Uterus (tissue), 3 donors: ENCODE measurements at regions not wholly inside any gene's neighbourhood (a gene's known extent, or its start where the extent isn't known, plus 50 kb on each side); places are given as distances from the start of the nearest gene placed in this dataset.

Experiments
- DNase-seq, 2 donors: peaks; one replicate each; pipeline ENCODE4 v3.0.0-alpha.2; 2019 to 2020
- H3K27ac ChIP-seq, 2 donors: fragments of 200-600 bp; sonication (generic); 1 replicate in 1 of 2; 2 replicates in 1 of 2; pipeline ENCODE4 v1.5.1; 2016 to 2018
- H3K27me3 ChIP-seq, 2 donors: fragments of 200-600 bp; sonication (generic); one replicate each; pipeline ENCODE4 v1.5.1; 2018 to 2019; ENCODE audit warnings: control low read depth in 1 of 2
- H3K36me3 ChIP-seq, 2 donors: fragments of 200-600 bp; sonication (generic); one replicate each; pipeline ENCODE4 v1.5.1; 2019; ENCODE audit warnings: control low read depth in 1 of 2
- H3K4me1 ChIP-seq, 2 donors: fragments of 200-600 bp; sonication (generic); one replicate each; pipeline ENCODE4 v1.5.1; 2018 to 2019; ENCODE audit warnings: control low read depth in 1 of 2
- H3K4me3 ChIP-seq, 2 donors: fragments of 200-600 bp; sonication (generic); 1 replicate in 1 of 2; 2 replicates in 1 of 2; pipeline ENCODE4 v1.5.1; 2018 to 2019; ENCODE audit warnings: mild to moderate bottlenecking in 1 of 2
- H3K9me3 ChIP-seq, 2 donors: fragments of 200-600 bp; sonication (generic); one replicate each; pipeline ENCODE4 v1.5.1; 2019; ENCODE audit warnings: control low read depth in 1 of 2
- CTCF ChIP-seq, 4 experiments: fragments of 200-600 bp in 2 of 4; fragments of 450-650 bp in 2 of 4; sonication (generic) in 2 of 4; IDR thresholded peaks; one replicate each; pipeline ENCODE4 v1.5.1; 2016 to 2019; ENCODE audit warnings: antibody characterized with exemption in 4 of 4, mild to moderate bottlenecking in 2 of 4, moderate library complexity in 1 of 4
- POLR2A ChIP-seq, 2 donors: fragments of 450-650 bp; IDR thresholded peaks; one replicate each; pipeline ENCODE4 v1.6.1; 2016; ENCODE audit warnings: antibody characterized with exemption in 2 of 2, mild to moderate bottlenecking in 1 of 2, moderate library complexity in 1 of 2
- intact Hi-C: fragments of 100-400 bp; cut with DNase I; formaldehyde crosslinking; loops from one replicate; pipeline ENCODE4 v1.15.1; 2023; ENCODE audit warnings: low total_unique reads
- donor health status: DM: yes; HTN: yes; CAD: no.

- Histone ChIP-seq H3K27ac (no peak overlapping the region), H3K4me1 (no peaks in the 10 kb centered on the region), H3K27me3 (no peaks in the 10 kb centered on the region), H3K4me3 (no peak overlapping the region), H3K9me3 (no peaks in the 10 kb centered on the region), H3K36me3 (no peaks in the 10 kb centered on the region)
- intact Hi-C loops = no loop called here
- no peak for TF ChIP-seq CTCF (IDR thresholded peaks at IDR 0.05)
- no peak for TF ChIP-seq POLR2A (IDR thresholded peaks at IDR 0.05)
- DNase-seq = no peak
Measured at GRCh38 chr3:165389064-165389463, 192.9 kb upstream of the SLITRK3 start.

DNA sequence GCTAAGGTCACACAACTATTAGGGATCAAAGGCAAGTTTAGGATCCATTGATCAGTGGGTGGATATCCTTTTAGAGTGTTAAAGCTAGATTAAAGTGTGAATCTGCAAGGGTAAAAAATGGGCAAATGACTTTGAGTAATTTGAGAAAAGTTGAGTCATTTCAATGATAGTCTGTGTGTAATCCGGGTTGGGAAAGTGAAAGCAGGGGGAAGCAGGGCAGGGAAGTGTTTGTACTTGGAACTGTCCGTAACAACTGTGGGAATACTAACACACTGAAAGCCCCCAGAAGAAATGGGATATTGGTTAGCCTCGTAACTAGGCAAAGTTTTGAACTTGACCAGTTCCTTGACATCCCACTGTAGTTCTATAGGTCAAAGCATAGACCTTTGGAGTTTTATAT is 187.2 kb upstream of the SLITRK3 start:
- DNase-seq = no peak
- H3K27me3 ChIP-seq = no peaks in the 10 kb centered on the region
- no peak overlapping the region for H3K27ac ChIP-seq
- intact Hi-C loops = no loop called here
- no peaks in the 10 kb centered on the region for H3K9me3 ChIP-seq
- H3K4me3 ChIP-seq = no peak overlapping the region
- no peaks in the 10 kb centered on the region for H3K4me1 ChIP-seq
- no peaks in the 10 kb centered on the region for H3K36me3 ChIP-seq
- no peak for TF ChIP-seq POLR2A (IDR thresholded peaks at IDR 0.05)
- TF ChIP-seq CTCF (IDR thresholded peaks at IDR 0.05) = no peak

- H3K4me1 ChIP-seq = no peaks in the 10 kb centered on the region
- no peak overlapping the region for H3K4me3 ChIP-seq
- H3K36me3 ChIP-seq = no peaks in the 10 kb centered on the region
- no peaks in the 10 kb centered on the region for H3K9me3 ChIP-seq
- DNase-seq = no peak
- intact Hi-C loops = no loop called here
- TF ChIP-seq POLR2A (IDR thresholded peaks at IDR 0.05) (no peak), CTCF (IDR thresholded peaks at IDR 0.05) (no peak)
- H3K27me3 ChIP-seq = no peaks in the 10 kb centered on the region
- H3K27ac ChIP-seq = no peak overlapping the region
Measured at GRCh38 chr3:165382672-165383071, 186.5 kb upstream of the SLITRK3 start.

DNA sequence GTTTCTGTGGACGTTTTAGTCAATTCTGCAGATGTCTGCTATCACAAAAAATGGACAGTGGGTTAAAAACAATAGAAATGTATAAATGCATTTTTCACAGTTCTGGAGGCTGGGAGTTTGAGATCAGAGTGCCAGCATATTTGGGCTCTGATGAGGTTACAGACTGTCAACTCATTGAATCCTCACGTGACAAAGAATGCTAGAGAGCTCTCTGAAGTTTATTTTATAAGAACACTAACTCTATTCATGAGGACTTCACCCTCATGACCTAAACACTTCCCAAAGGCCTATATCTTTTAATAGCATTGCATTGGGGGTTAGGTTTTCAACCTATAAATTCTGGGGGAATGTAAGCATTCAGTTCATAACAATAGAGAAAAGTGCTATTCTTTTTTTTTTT is 182.6 kb upstream of the SLITRK3 start:
- no peaks in the 10 kb centered on the region for H3K36me3 ChIP-seq

GRCh38 chr3:165359005-165359404 is 162.8 kb upstream of the SLITRK3 start:
- no peak for DNase-seq
- Histone ChIP-seq H3K27ac (no peak overlapping the region), H3K4me1 (no peaks in the 10 kb centered on the region), H3K27me3 (no peaks in the 10 kb centered on the region), H3K4me3 (no peak overlapping the region), H3K9me3 (no peaks in the 10 kb centered on the region), H3K36me3 (no peaks in the 10 kb centered on the region)
- intact Hi-C loops = no loop called here
- TF ChIP-seq POLR2A (IDR thresholded peaks at IDR 0.05) (no peak), CTCF (IDR thresholded peaks at IDR 0.05) (no peak)

More for the DNA sequence above, 182.6 kb upstream of the SLITRK3 start:
- Histone ChIP-seq H3K4me3 (no peak overlapping the region), H3K9me3 (no peaks in the 10 kb centered on the region), H3K27me3 (no peaks in the 10 kb centered on the region), H3K27ac (no peak overlapping the region), H3K4me1 (no peaks in the 10 kb centered on the region)
- intact Hi-C loops = no loop called here
- TF ChIP-seq POLR2A (IDR thresholded peaks at IDR 0.05) (no peak), CTCF (IDR thresholded peaks at IDR 0.05) (no peak)
- DNase-seq = no peak
